GM21447 (cell line): ENCODE measurements at regions not wholly inside any gene's neighbourhood (a gene's known extent, or its start where the extent isn't known, plus 50 kb on each side); places are given as distances from the start of the nearest gene placed in this dataset.
"Not testable (repeated sequence)": the region's sequence is repeated elsewhere in the genome, so short reads cannot be mapped to it uniquely, and the experiment has no call there.

Source experiments
- ATAC-seq: cut with Tn5 transposase; IDR thresholded peaks from one replicate; pipeline ENCODE4 v1.9.1; 2021; ENCODE audit not compliant: unreplicated experiment

- not testable (repeated sequence) for ATAC-seq
These were observed 280.7 kb downstream of the TFAP2A start for GRCh38 chr6:10134185-10134584.

DNA sequence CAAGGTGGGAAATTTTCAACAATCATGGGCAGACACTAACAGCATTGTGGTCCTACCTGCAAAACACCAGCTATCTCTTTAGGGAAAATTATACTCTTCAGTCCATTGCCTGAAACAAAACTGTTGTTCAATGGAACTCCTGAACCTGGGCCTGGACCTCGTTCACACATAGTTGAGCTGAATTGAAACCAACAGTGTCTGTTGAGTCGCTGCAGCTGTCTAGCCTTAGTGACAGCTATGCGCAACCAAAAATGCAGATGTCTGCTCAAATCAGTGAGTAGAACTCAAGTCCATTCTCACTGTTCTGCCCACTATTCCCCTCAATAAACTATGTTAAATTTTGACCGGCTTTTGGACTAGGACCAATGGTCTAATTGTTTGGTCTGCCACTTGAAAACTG is 286.2 kb downstream of the TFAP2A start:
- no peak for ATAC-seq

GRCh38 chr6:10122164-10122563 is 292.7 kb downstream of the TFAP2A start:
- no peak for ATAC-seq

GRCh38 chr6:10112871-10113549 is 301.9 kb downstream of the TFAP2A start:
- no peak for ATAC-seq

GRCh38 chr6:10111975-10112374 is 302.9 kb downstream of the TFAP2A start:
- ATAC-seq: no peak

DNA sequence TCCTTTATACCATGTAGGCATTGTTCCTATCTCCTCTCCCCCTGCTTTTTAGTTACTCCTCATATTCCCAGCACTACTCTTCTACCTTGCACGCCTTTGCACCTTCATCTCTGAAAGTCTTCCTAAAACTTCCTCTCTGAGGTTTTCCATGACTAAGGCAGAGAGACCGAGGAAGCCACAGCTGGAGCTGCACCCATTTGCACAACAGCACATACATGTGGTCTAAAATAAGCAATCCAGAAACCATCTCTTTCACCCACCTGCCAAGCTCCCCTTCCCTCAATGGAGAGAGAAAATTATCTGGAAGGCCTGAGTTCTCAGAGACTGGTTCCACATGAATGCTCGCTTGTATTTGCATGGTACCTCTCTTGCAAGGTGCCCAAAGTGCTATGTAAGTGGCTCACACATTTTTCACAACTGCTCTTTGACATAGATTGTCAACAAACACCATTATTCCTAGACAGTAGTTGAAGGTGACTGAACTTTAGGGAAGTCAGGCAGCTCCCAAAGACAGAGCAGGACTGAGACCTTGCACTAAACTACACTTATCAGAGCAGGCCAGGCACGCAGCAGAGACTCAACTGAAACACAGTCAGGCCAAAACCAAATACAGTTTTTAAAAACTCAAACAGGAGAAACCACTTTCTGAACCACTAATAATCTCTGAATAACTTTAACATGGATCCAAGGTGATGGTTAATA is 313.2 kb downstream of the TFAP2A start:
- no peak for ATAC-seq

DNA sequence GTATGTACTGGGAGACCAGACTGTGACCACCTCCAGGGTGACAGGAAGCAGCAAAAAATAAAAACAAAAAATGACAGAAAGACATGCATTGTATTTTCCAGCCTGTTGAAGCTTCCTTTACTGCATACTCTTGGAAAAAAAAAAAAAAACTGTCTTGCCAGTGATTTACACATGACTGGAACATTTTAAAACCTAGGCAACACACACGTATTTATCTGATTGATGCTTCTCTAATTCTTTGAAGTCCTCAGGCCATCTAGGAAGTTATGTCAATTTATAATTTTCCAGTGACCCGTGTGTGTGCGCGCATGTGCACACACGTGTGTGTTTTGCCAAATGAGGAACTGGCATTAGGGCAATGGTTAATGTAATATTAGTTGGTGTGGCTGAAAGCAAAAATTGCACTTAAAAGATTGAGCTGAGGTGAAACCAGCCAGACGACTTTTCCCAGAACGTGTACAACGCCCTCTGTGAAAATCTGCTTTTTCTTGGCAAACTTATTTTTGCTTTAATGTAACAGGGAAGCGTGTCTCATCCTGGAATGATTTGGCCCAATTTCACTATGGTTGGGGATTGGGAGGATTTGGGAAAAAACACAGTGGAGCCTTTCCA is 315.2 kb downstream of the TFAP2A start:
- no peak for ATAC-seq

- ATAC-seq: no peak
These were observed 315.9 kb downstream of the TFAP2A start for GRCh38 chr6:10098756-10099528.

DNA sequence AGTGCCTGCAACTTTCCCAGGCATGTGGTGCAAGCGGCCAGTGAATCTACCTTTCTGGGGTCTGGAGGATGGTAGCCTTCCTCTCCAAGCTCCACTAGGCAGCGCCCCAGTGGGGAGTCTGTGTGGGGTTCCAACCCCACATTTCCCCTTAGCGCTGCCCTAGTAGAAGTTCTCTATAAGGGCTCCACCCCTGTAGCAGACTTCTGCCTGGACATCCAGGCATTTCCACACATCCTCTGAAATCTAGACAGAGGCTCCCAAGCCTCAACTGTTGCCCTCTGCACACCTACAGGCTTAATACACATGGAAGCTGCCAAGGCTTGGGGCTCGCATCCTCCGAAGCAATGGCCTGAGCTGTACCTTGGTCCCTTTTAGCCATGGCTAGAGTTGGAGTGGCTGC is 321.6 kb downstream of the TFAP2A start:
- ATAC-seq: no peak

- no peak for ATAC-seq
These were observed 330.5 kb downstream of the TFAP2A start for GRCh38 chr6:10084111-10084986.

DNA sequence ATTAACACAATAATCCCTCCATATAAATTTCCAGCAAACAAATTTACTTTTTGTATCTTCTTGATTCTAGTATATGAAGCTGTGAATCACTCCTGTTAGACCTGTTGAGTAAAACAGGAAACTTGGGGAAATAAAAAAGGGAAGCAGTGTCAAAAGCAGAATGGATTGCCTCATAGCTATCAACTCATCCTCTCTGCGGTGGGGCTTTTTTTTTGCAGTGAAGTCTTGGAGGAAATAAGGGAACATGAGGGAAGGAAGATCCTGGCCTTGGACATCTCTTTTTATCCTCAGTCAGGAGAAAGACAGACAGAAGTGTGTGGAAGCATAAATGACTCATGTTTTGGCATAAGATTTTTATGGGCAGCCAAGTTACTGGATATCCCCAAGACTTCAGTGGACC is 332.5 kb downstream of the TFAP2A start:
- no peak for ATAC-seq

DNA sequence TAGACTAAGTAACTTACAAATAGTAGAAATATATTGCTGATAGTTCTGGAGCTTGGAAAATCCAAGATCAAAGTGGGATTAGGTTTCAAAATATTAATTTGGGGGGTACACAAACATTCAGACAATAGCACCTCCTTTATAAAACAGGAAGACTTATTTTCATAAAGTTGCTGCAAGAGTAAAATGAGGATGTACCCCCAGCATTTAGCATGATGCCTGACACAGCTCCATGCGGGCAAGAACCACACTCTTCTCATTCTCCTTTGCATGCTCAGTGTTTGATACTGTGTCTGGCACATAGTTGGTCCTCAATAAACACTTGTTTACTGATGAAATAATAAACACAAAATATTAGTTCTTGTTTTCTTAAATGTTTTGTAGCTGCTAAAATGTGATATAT is 332.9 kb downstream of the TFAP2A start:
- no peak for ATAC-seq

GRCh38 chr6:10081075-10081474 is 333.8 kb downstream of the TFAP2A start:
- ATAC-seq: no peak

DNA sequence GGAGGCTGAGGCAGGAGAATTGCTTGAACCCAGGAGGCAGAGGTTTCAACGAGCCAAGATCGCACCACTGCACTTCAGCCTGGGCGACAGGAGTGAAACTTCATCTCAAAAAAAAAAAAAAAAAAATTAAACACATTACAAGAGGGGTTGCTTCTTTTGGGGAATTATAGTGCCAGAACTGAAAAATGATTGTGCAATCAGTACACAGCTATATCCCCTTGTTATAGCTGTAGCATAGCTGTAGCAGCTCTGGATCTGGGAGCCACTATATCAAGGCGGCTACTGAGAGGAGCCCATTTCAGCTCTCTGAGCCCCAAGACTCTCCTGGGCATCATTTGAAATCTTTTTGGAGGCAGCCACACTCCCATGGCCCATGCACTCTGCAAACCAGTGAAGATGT is 334.3 kb downstream of the TFAP2A start:
- ATAC-seq: no peak

GRCh38 chr6:10078581-10078980 is 336.3 kb downstream of the TFAP2A start:
- no peak for ATAC-seq

- not testable (repeated sequence) for ATAC-seq
These were observed 340.1 kb downstream of the TFAP2A start for GRCh38 chr6:10074726-10075125.

- no peak for ATAC-seq
These were observed 341.5 kb downstream of the TFAP2A start for GRCh38 chr6:10073341-10073740.

DNA sequence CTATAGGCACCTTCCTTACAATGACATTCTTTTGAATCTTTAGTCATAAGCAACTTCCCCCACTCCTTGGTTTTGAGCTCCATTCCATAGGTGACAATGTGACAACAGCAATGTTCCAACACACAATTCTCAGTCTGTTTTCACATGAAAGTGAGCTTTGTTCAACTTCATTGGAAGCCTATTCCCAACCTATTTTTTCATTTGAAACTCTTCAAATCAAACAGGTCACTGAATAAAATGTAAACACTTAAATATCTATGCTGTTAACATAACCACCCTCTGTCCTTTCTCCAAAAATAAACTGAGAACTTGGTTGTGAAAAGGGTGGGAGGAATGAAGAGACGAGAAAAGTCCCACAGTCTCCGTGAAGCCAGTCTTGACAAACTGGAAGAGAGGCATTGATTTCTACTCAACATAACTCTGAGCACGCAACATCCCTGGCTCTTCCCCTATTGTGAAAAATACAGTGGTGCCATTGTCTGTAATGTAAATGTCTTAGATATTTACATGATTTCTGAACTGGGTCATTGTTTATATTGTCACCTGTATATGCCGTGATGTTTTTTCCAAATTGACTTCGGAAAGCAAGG is 343.1 kb downstream of the TFAP2A start:
- no peak for ATAC-seq

GRCh38 chr6:10060004-10060403 is 354.9 kb downstream of the TFAP2A start:
- no peak for ATAC-seq

- no peak for ATAC-seq
These were observed 360.2 kb downstream of the TFAP2A start for GRCh38 chr6:10054672-10055071.
